ENCODE measurements at regions not wholly inside any gene's neighbourhood (a gene's known extent, or its start where the extent isn't known, plus 50 kb on each side); places are given as distances from the start of the nearest gene placed in this dataset.

DNA sequence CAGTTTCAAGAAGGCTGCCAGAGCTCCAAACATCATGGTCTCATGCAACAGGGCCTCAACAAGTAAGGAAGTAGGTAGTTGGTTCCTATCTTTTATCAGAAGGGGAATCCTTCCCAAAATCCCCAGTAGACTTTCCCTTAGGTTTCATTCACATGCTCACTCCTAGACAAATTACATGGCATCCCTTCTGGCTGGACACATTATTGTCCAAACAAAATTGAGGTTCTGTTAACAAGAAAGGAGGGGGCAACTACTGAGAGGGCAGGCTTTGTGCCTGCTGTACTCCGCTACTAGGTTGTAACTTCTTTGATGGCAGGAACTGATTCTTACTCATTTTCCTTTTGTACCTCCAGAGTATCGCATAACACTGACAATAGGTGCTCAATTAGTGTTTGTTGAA lies 56.0 kb upstream of the OSMR start:
- Histone ChIP-seq H3K18ac (ENCODE audit: extremely low read depth, low read length) (no peak overlapping the region), H3K36me3 (ENCODE audit: control insufficient read depth in 2 of 4, insufficient read depth in 4 of 4, low read length in 3 of 4) (no peaks in the 10 kb centered on the region), H3K23me2 (ENCODE audit: low read depth, low read length) (no peaks in the 10 kb centered on the region), H4K91ac (replicated peaks; ENCODE audit: insufficient read length, low read length) (no peak overlapping the region), H2BK15ac (ENCODE audit: low read length) (no peak overlapping the region), H3K9me3 (ENCODE audit: insufficient read depth in 2 of 2, low read depth in 1 of 2, low read length in 1 of 2) (peaks cover 4 to 7% of the 10 kb centered on the region in 2 experiments; a peak in 2 of 4 replicates), H3K14ac (ENCODE audit: insufficient read length) (no peak overlapping the region), H2BK12ac (ENCODE audit: low read depth, low read length) (no peak overlapping the region), H3K27ac (ENCODE audit: low read depth, low read length) (no peak overlapping the region), H2AK5ac (ENCODE audit: low read depth, low read length) (no peak overlapping the region), H3K4me3 (ENCODE audit: extremely low read depth in 1 of 4, insufficient read depth in 2 of 4, low read depth in 3 of 4, low read length in 4 of 4) (no peak overlapping the region), H3K27me3 (replicated peaks in 1 of 4; ENCODE audit: control insufficient read depth in 3 of 4, extremely low read depth in 1 of 4, insufficient read depth in 3 of 4, low read length in 3 of 4) (no peaks in the 10 kb centered on the region), H4K20me1 (replicated peaks in 1 of 2; ENCODE audit: control insufficient read depth in 1 of 2, insufficient read depth in 2 of 2, low read length in 2 of 2) (no peaks in the 10 kb centered on the region), H3K4me2 (ENCODE audit: insufficient read depth in 1 of 2, low read depth in 2 of 2, low read length in 2 of 2) (no peak overlapping the region), H4K5ac (ENCODE audit: insufficient read length, low read depth, low read length) (no peak overlapping the region), H2BK5ac (ENCODE audit: low read depth, low read length) (no peak overlapping the region), H2AFZ (ENCODE audit: low read length) (no peak overlapping the region), H2BK120ac (replicated peaks; ENCODE audit: low read depth, low read length) (no peak overlapping the region), H3K4ac (replicated peaks; ENCODE audit: insufficient read length, low read depth, low read length) (no peak overlapping the region), H3K4me1 (replicated peaks in 1 of 4; ENCODE audit: control insufficient read depth in 3 of 4, insufficient read depth in 4 of 4, low read length in 3 of 4) (no peaks in the 10 kb centered on the region), H4K8ac (ENCODE audit: extremely low read depth, insufficient read depth, low read length) (no peak overlapping the region), H3K79me1 (ENCODE audit: low read depth, low read length) (no peaks in the 10 kb centered on the region), H3K56ac (replicated peaks; ENCODE audit: insufficient read length, low read depth, low read length) (no peak overlapping the region), H3K9ac (replicated peaks in 1 of 4; ENCODE audit: extremely low read depth in 1 of 4, low read depth in 3 of 4, low read length in 3 of 4) (no peak overlapping the region), H2BK20ac (ENCODE audit: low read length) (no peak overlapping the region), H3K23ac (ENCODE audit: insufficient read length) (no peak overlapping the region), H3K79me2 (ENCODE audit: control insufficient read depth in 1 of 2, insufficient read depth in 2 of 2, low read length in 2 of 2) (no peaks in the 10 kb centered on the region)
- FAIRE-seq (no peak), DNase-seq (ENCODE audit: low read depth in 1 of 2, low spot score in 2 of 2) (no peak)
- WGBS, 2 experiments (ENCODE audit: extremely low coverage in 1 of 2, insufficient coverage in 1 of 2, insufficient read length in 1 of 2, insufficient replicate concordance in 2 of 2, low coverage in 1 of 2, low lambda C conversion rate in 2 of 2, missing lambda C conversion rate in 1 of 2) = 92% methylated on average over 2 of the region's 2 CpGs; no CpG with 5 or more reads in 1 of the 2 experiments
- ChIA-PET CTCF (ENCODE audit: partially characterized antibody) (no interaction called here), POLR2A (ENCODE audit: partially characterized antibody) (no interaction called here)
- no peak for TF ChIP-seq POU5F1 (IDR thresholded peaks at IDR 0.05; ENCODE audit: low read depth, low read length)
- TF ChIP-seq POLR2A (IDR thresholded peaks at IDR 0.05; ENCODE audit: control extremely low read depth in 1 of 2, low read depth in 2 of 2, low read length in 2 of 2) = no peak
- no peak for TF ChIP-seq JUND (IDR thresholded peaks at IDR 0.05; ENCODE audit: low read length)
- no peak for TF ChIP-seq NANOG (IDR thresholded peaks at IDR 0.05; ENCODE audit: insufficient read depth, low read depth, low read length, poor library complexity, severe bottlenecking)

All from H1 (cell line).